ENCODE measurements at regions not wholly inside any gene's neighbourhood (a gene's known extent, or its start where the extent isn't known, plus 50 kb on each side); places are given as distances from the start of the nearest gene placed in this dataset.

DNA sequence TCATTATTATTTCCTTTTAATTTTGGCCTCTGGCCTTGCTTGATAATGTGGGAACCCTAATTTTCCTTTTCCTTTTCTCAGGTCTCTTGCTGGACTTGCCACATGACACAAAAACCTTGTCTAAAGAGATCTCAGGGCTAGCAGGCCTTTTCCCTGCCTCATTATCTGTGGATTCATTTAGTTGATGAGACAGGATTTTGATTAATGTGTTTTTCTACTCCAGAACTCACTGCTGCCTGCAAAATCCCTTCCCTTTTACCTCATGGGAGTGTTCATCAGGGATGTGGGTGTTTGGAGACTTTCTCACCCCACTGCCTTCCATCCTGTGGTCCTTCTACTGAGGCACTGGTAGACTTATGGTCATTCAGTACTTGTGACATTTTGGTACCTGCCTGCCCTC lies 56.2 kb upstream of the MAMDC2 start:
- H3K27ac ChIP-seq, result no peak overlapping the region
- intact Hi-C loops (cut with DNase I), result no loop called here
- ATAC-seq, result no peak
- TF ChIP-seq, protein P1, sequence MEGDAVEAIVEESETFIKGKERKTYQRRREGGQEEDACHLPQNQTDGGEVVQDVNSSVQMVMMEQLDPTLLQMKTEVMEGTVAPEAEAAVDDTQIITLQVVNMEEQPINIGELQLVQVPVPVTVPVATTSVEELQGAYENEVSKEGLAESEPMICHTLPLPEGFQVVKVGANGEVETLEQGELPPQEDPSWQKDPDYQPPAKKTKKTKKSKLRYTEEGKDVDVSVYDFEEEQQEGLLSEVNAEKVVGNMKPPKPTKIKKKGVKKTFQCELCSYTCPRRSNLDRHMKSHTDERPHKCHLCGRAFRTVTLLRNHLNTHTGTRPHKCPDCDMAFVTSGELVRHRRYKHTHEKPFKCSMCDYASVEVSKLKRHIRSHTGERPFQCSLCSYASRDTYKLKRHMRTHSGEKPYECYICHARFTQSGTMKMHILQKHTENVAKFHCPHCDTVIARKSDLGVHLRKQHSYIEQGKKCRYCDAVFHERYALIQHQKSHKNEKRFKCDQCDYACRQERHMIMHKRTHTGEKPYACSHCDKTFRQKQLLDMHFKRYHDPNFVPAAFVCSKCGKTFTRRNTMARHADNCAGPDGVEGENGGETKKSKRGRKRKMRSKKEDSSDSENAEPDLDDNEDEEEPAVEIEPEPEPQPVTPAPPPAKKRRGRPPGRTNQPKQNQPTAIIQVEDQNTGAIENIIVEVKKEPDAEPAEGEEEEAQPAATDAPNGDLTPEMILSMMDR (IDR thresholded peaks at IDR 0.05), result no peak
- no peaks in the 10 kb centered on the region for H3K36me3 ChIP-seq
- H3K4me3 ChIP-seq, result no peak overlapping the region
- no peaks in the 10 kb centered on the region for H3K9me3 ChIP-seq
- peaks cover 0 to 6% (median 0%) of the 10 kb centered on the region in 7 donors for H3K27me3 ChIP-seq
- DNase-seq, result no peak
- H3K4me1 ChIP-seq, result no peaks in the 10 kb centered on the region

DNA sequence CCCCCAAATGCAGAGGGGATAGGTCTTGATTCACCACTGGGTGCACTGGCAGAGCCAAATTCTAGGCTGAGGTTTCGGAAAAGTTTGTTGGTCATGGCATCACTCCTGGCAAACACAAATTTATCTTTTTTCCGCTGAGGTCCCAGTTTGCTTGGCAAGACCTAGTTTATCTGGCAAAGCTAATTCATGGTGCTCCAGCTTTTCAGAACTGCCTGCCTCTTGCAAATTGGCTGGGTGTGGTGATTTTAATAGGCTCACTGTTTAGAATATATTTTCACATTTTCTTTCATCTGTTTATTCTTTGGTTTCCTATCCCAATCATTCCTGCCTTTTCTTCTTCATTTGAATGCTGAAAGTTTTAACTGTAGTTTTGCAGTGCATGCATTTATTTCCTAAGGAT lies 50.5 kb upstream of the MAMDC2 start:
- no peaks in the 10 kb centered on the region for H3K9me3 ChIP-seq

More for the DNA sequence above, 50.5 kb upstream of the MAMDC2 start:
- H3K27me3 ChIP-seq, result peaks cover 0 to 6% (median 0%) of the 10 kb centered on the region in 7 donors
- no peak for DNase-seq
- H3K36me3 ChIP-seq, result no peaks in the 10 kb centered on the region
- no peak overlapping the region for H3K4me3 ChIP-seq
- TF ChIP-seq, protein P1 (IDR thresholded peaks at IDR 0.05), result no peak
- no peak for ATAC-seq
- 83 to 87% methylated on average over 2 of the region's 2 CpGs for WGBS, 2 donors
- intact Hi-C loops (cut with DNase I), result loop anchor here in 3 of 10 donors (5.0 to 10.0 kb wide), 2 partner anchors 49 to 52 kb away; partner anchors contain the start of gene MAMDC2 (in 3 of the 3)
- no peak overlapping the region for H3K27ac ChIP-seq
- peaks cover 0 to 23% (median 6%) of the 10 kb centered on the region in 9 donors for H3K4me1 ChIP-seq

Measured in heart right ventricle (tissue), 16 donors.